22Rv1 (cell line): ENCODE measurements at regions not wholly inside any gene's neighbourhood (a gene's known extent, or its start where the extent isn't known, plus 50 kb on each side); places are given as distances from the start of the nearest gene placed in this dataset.

Experiments used
- CTCF ChIP-seq: fragments of 450-650 bp; IDR thresholded peaks from 2 replicates; pipeline ENCODE4 v1.5.1; 2017; ENCODE audit warnings: mild to moderate bottlenecking
- ZFX ChIP-seq: fragments of 450-650 bp; IDR thresholded peaks from 2 replicates; pipeline ENCODE4 v1.6.1; 2017; ENCODE audit warnings: antibody characterized with exemption, borderline replicate concordance

DNA sequence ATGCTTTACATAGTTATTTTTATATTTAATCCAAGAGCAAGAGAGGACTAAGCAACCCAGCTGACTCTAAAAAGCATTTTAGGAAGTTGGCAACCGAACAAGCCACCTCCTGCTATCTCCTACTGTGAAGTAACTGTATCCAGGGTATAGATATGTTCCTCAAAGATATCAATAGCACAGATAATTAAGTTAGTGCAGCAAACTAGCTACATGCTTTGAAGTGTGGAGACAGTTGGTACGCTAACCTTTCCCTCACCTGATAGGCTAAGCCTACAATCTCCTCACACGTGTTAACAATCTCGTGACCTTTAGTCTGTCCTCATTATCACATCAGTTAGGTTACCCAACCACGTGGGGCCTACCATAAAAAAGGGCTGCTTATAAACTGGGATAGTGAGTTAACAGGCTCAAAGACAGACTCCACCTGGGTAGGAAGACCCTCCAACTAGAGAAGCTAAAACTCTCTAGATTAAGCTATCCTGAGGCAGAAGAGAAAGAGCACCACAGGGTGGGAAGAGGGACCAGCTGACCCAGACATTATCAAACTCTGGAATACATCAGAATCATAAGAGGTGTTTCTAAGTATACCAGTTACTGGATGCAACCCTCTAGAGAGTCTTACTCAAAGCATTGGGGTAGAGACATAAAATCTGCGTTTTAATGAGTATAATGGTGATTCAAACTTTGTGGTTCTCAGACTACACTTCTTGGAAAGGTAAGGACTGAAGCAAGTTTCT is 340.1 kb upstream of the ESRRG start:
- TF ChIP-seq CTCF (no peak), ZFX (no peak)
